HUES6 (cell line): ENCODE measurements at regions not wholly inside any gene's neighbourhood (a gene's known extent, or its start where the extent isn't known, plus 50 kb on each side); places are given as distances from the start of the nearest gene placed in this dataset.
"Not testable (repeated sequence)": the region's sequence is repeated elsewhere in the genome, so short reads cannot be mapped to it uniquely, and the experiment has no call there.

Experiments
- H3K27ac ChIP-seq: 2 replicates; pipeline ENCODE4 v1.7.0; 2013; ENCODE audit warnings: low read depth, mild to moderate bottlenecking, low read length, inconsistent platforms
- H3K27me3 ChIP-seq: 2 replicates; pipeline ENCODE4 v1.6.1; 2013; ENCODE audit warnings: low read length; ENCODE audit not compliant: control insufficient read depth, insufficient read depth
- H3K36me3 ChIP-seq: 2 replicates; pipeline ENCODE4 v1.6.1; 2013; ENCODE audit warnings: low read length; ENCODE audit not compliant: control insufficient read depth, insufficient read depth
- H3K4me1 ChIP-seq: 2 replicates; pipeline ENCODE4 v1.6.1; 2013; ENCODE audit warnings: low read length; ENCODE audit not compliant: control insufficient read depth, insufficient read depth
- H3K4me3 ChIP-seq: 2 replicates; pipeline ENCODE4 v1.5.1; 2013; ENCODE audit warnings: low read depth, low read length
- H3K9ac ChIP-seq: one replicate; pipeline ENCODE4 v1.6.1; 2013; ENCODE audit warnings: mild to moderate bottlenecking, low read length
- H3K9me3 ChIP-seq: 2 replicates; pipeline ENCODE4 v1.6.1; 2013; ENCODE audit warnings: low read depth, low read length; ENCODE audit not compliant: control insufficient read depth, insufficient read depth

GRCh38 chr7:16933296-16934279 is 51.8 kb upstream of the AGR3 start:
- no peaks in the 10 kb centered on the region for H3K27me3 ChIP-seq
- no peaks in the 10 kb centered on the region for H3K9me3 ChIP-seq
- H3K4me3 ChIP-seq = no peak overlapping the region
- H3K27ac ChIP-seq = no peak overlapping the region
- H3K36me3 ChIP-seq = no peaks in the 10 kb centered on the region
- H3K4me1 ChIP-seq = no peaks in the 10 kb centered on the region
- H3K9ac ChIP-seq = no peak overlapping the region

GRCh38 chr7:16934722-16935340 is 53.0 kb upstream of the AGR3 start:
- Histone ChIP-seq H3K36me3 (no peaks in the 10 kb centered on the region), H3K27ac (no peak overlapping the region), H3K27me3 (no peaks in the 10 kb centered on the region), H3K9ac (no peak overlapping the region), H3K4me1 (no peaks in the 10 kb centered on the region), H3K4me3 (no peak overlapping the region), H3K9me3 (no peaks in the 10 kb centered on the region)

GRCh38 chr7:16935341-16935735 is 53.6 kb upstream of the AGR3 start:
- Histone ChIP-seq H3K4me3 (no peak overlapping the region), H3K27me3 (no peaks in the 10 kb centered on the region), H3K27ac (no peak overlapping the region), H3K9ac (no peak overlapping the region), H3K36me3 (no peaks in the 10 kb centered on the region), H3K4me1 (no peaks in the 10 kb centered on the region), H3K9me3 (no peaks in the 10 kb centered on the region)

GRCh38 chr7:16936626-16937422 is 55.0 kb upstream of the AGR3 start:
- H3K9ac ChIP-seq = no peak overlapping the region
- no peaks in the 10 kb centered on the region for H3K27me3 ChIP-seq
- H3K4me3 ChIP-seq = no peak overlapping the region
- H3K4me1 ChIP-seq = no peaks in the 10 kb centered on the region
- no peaks in the 10 kb centered on the region for H3K9me3 ChIP-seq
- H3K36me3 ChIP-seq = no peaks in the 10 kb centered on the region
- H3K27ac ChIP-seq = no peak overlapping the region

GRCh38 chr7:16939161-16939560 is 57.4 kb upstream of the AGR3 start:
- Histone ChIP-seq H3K9ac (no peak overlapping the region), H3K27ac (no peak overlapping the region), H3K4me3 (no peak overlapping the region), H3K27me3 (no peaks in the 10 kb centered on the region), H3K9me3 (peaks cover 22% of the 10 kb centered on the region), H3K36me3 (no peaks in the 10 kb centered on the region), H3K4me1 (no peaks in the 10 kb centered on the region)

- H3K4me3 ChIP-seq = no peak overlapping the region
- H3K4me1 ChIP-seq = no peaks in the 10 kb centered on the region
- no peaks in the 10 kb centered on the region for H3K27me3 ChIP-seq
- no peaks in the 10 kb centered on the region for H3K36me3 ChIP-seq
- peaks cover 34% of the 10 kb centered on the region for H3K9me3 ChIP-seq
- no peak overlapping the region; the same call in 1 of the 2 replicates for H3K27ac ChIP-seq
- H3K9ac ChIP-seq = no peak overlapping the region
Measured at GRCh38 chr7:16940776-16941175, 59.0 kb upstream of the AGR3 start.

GRCh38 chr7:16942929-16943509 is 61.2 kb upstream of the AGR3 start:
- H3K27ac ChIP-seq = no peak overlapping the region
- no peaks in the 10 kb centered on the region for H3K27me3 ChIP-seq
- H3K9me3 ChIP-seq = peaks cover 46% of the 10 kb centered on the region
- H3K9ac ChIP-seq = no peak overlapping the region
- no peak overlapping the region for H3K4me3 ChIP-seq
- H3K36me3 ChIP-seq = no peaks in the 10 kb centered on the region
- no peaks in the 10 kb centered on the region for H3K4me1 ChIP-seq

- peaks cover 61% of the 10 kb centered on the region for H3K9me3 ChIP-seq
Measured at GRCh38 chr7:16944936-16945335, 63.2 kb upstream of the AGR3 start.

GRCh38 chr7:16945372-16945771 is 63.6 kb upstream of the AGR3 start:
- no peaks in the 10 kb centered on the region for H3K36me3 ChIP-seq
- H3K9me3 ChIP-seq = peaks cover 62% of the 10 kb centered on the region
- H3K27me3 ChIP-seq = no peaks in the 10 kb centered on the region
- H3K4me3 ChIP-seq = no peak overlapping the region
- no peak overlapping the region for H3K27ac ChIP-seq
- H3K9ac ChIP-seq = no peak overlapping the region
- H3K4me1 ChIP-seq = no peaks in the 10 kb centered on the region

More at GRCh38 chr7:16944936-16945335, 63.2 kb upstream of the AGR3 start:
- H3K4me1 ChIP-seq = no peaks in the 10 kb centered on the region
- no peaks in the 10 kb centered on the region for H3K27me3 ChIP-seq
- H3K4me3 ChIP-seq = no peak overlapping the region
- H3K27ac ChIP-seq = no peak overlapping the region
- H3K36me3 ChIP-seq = no peaks in the 10 kb centered on the region
- H3K9ac ChIP-seq = no peak overlapping the region

- H3K4me3 ChIP-seq, H3K9ac ChIP-seq, H3K36me3 ChIP-seq, H3K4me1 ChIP-seq, H3K27ac ChIP-seq, H3K27me3 ChIP-seq: not testable (repeated sequence)
- peaks cover 50% of the 10 kb centered on the region for H3K9me3 ChIP-seq
Measured at GRCh38 chr7:16948110-16948509, 66.3 kb upstream of the AGR3 start.
